NCI-H526 treated with DMSO at 0.1 percent for 48 hours (cell line): ENCODE measurements at regions not wholly inside any gene's neighbourhood (a gene's known extent, or its start where the extent isn't known, plus 50 kb on each side); places are given as distances from the start of the nearest gene placed in this dataset.

Experiments
- DNase-seq: peaks from one replicate; lab custom pipeline; 2025; lab: John Stamatoyannopoulos, UW

GRCh38 chr4:123841447-123842121, 445.0 kb downstream of the SPRY1 start:
- no peak for DNase-seq

GRCh38 chr4:123843137-123843536, 446.5 kb downstream of the SPRY1 start:
- no peak for DNase-seq

GRCh38 chr4:123844374-123844773, 447.8 kb downstream of the SPRY1 start:
- DNase-seq: no peak

- no peak for DNase-seq
These were observed 449.5 kb downstream of the SPRY1 start for GRCh38 chr4:123846092-123846491.

- DNase-seq: no peak
These were observed 450.0 kb downstream of the SPRY1 start for GRCh38 chr4:123846561-123846960.

GRCh38 chr4:123848606-123849005, 452.0 kb downstream of the SPRY1 start:
- no peak for DNase-seq

GRCh38 chr4:123849495-123849894, 452.9 kb downstream of the SPRY1 start:
- no peak for DNase-seq

GRCh38 chr4:123851521-123851920, 454.9 kb downstream of the SPRY1 start:
- no peak for DNase-seq

GRCh38 chr4:123853651-123854050, 457.1 kb downstream of the SPRY1 start:
- DNase-seq: no peak

- no peak for DNase-seq
These were observed 460.3 kb downstream of the SPRY1 start for GRCh38 chr4:123856689-123857545.

- no peak for DNase-seq
These were observed 461.9 kb downstream of the SPRY1 start for GRCh38 chr4:123858465-123858864.

- DNase-seq: no peak
These were observed 466.2 kb downstream of the SPRY1 start for GRCh38 chr4:123862812-123863211.

- no peak for DNase-seq
These were observed 470.2 kb downstream of the SPRY1 start for GRCh38 chr4:123866796-123867195.

- no peak for DNase-seq
These were observed 471.5 kb downstream of the SPRY1 start for GRCh38 chr4:123867910-123868587.

- DNase-seq: no peak
These were observed 473.0 kb downstream of the SPRY1 start for GRCh38 chr4:123869286-123870215.

- DNase-seq: no peak
These were observed 473.8 kb downstream of the SPRY1 start for GRCh38 chr4:123870216-123870876.

- DNase-seq: no peak
These were observed 474.7 kb downstream of the SPRY1 start for GRCh38 chr4:123871341-123871740.

GRCh38 chr4:123874063-123874462, 477.5 kb downstream of the SPRY1 start:
- DNase-seq: no peak

GRCh38 chr4:123876143-123876542, 479.5 kb downstream of the SPRY1 start:
- DNase-seq: no peak

GRCh38 chr4:123876671-123877101, 480.1 kb downstream of the SPRY1 start:
- no peak for DNase-seq

- DNase-seq: no peak
These were observed 481.0 kb downstream of the SPRY1 start for GRCh38 chr4:123877551-123877950.
